GM19035 (cell line): ENCODE measurements at regions not wholly inside any gene's neighbourhood (a gene's known extent, or its start where the extent isn't known, plus 50 kb on each side); places are given as distances from the start of the nearest gene placed in this dataset.

ENCODE experiments used
- ATAC-seq: cut with Tn5 transposase; IDR thresholded peaks from one replicate; pipeline ENCODE4 v1.9.1; 2021; ENCODE audit not compliant: unreplicated experiment

GRCh38 chr13:82878536-82878935 is 1003.7 kb downstream of the SLITRK1 start:
- ATAC-seq = no peak

- no peak for ATAC-seq
These were observed 1015.0 kb downstream of the SLITRK1 start for GRCh38 chr13:82867284-82867683.

- no peak for ATAC-seq
These were observed 1031.6 kb downstream of the SLITRK1 start for GRCh38 chr13:82850644-82851043.

GRCh38 chr13:82848766-82849165 is 1033.5 kb downstream of the SLITRK1 start:
- ATAC-seq = no peak

GRCh38 chr13:82847595-82847994 is 1034.7 kb downstream of the SLITRK1 start:
- no peak for ATAC-seq

- no peak for ATAC-seq
These were observed 1048.4 kb downstream of the SLITRK1 start for GRCh38 chr13:82833923-82834322.

GRCh38 chr13:82829040-82829439 is 1053.2 kb downstream of the SLITRK1 start:
- ATAC-seq = no peak

GRCh38 chr13:82827724-82828123 is 1054.5 kb downstream of the SLITRK1 start:
- no peak for ATAC-seq

- no peak for ATAC-seq
These were observed 1059.3 kb downstream of the SLITRK1 start for GRCh38 chr13:82822935-82823334.

- no peak for ATAC-seq
These were observed 1065.1 kb downstream of the SLITRK1 start for GRCh38 chr13:82817133-82817532.

GRCh38 chr13:82815791-82816190 is 1066.5 kb downstream of the SLITRK1 start:
- no peak for ATAC-seq

- ATAC-seq = no peak
These were observed 1078.9 kb downstream of the SLITRK1 start for GRCh38 chr13:82803341-82803740.

GRCh38 chr13:82802528-82802927 is 1079.7 kb downstream of the SLITRK1 start:
- no peak for ATAC-seq

GRCh38 chr13:82800391-82800790 is 1081.9 kb downstream of the SLITRK1 start:
- no peak for ATAC-seq

GRCh38 chr13:82797876-82798275 is 1084.4 kb downstream of the SLITRK1 start:
- no peak for ATAC-seq

- ATAC-seq = no peak
These were observed 1091.2 kb downstream of the SLITRK1 start for GRCh38 chr13:82791035-82791434.

GRCh38 chr13:82772816-82773215 is 1109.5 kb downstream of the SLITRK1 start:
- no peak for ATAC-seq

GRCh38 chr13:82766732-82767321 is 1115.4 kb downstream of the SLITRK1 start:
- ATAC-seq = no peak

GRCh38 chr13:82758044-82758443 is 1124.2 kb downstream of the SLITRK1 start:
- no peak for ATAC-seq

- no peak for ATAC-seq
These were observed 1131.1 kb downstream of the SLITRK1 start for GRCh38 chr13:82751206-82751605.

- ATAC-seq = no peak
These were observed 1132.7 kb downstream of the SLITRK1 start for GRCh38 chr13:82749551-82749950.

- ATAC-seq = no peak
These were observed 1134.3 kb downstream of the SLITRK1 start for GRCh38 chr13:82747958-82748357.

GRCh38 chr13:82747291-82747690 is 1135.0 kb downstream of the SLITRK1 start:
- no peak for ATAC-seq
